GDM1 (cell line): ENCODE measurements at regions not wholly inside any gene's neighbourhood (a gene's known extent, or its start where the extent isn't known, plus 50 kb on each side); places are given as distances from the start of the nearest gene placed in this dataset.

Source experiments
- DNase-seq: peaks from one replicate; lab custom pipeline; 2025; lab: John Stamatoyannopoulos, UW

DNA sequence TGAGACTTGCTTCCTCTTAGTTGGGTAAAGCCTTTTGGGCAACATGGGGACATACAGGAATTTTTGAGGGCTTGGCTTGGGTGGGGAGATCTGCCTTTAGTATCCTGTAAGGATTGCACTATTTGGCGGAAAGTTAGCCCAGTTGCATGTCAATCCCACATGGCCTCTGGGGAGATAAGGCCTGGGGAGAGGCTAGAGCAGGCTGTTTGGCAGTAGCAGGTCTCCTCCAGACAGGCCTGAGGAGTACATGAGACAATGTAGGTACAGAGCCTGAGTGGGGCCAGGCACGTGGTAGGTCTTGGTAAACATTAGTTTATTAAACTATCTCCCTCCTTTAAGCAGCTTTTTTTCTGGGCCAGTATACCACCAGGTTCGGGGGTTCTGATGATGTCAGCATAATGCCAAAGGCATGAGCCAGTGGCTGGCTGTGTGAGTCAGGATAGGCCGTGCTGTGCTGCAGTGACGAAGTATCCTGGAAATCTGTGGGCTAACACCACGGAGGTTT, 147.9 kb downstream of the VEGFA start:
- DNase-seq: no peak

DNA sequence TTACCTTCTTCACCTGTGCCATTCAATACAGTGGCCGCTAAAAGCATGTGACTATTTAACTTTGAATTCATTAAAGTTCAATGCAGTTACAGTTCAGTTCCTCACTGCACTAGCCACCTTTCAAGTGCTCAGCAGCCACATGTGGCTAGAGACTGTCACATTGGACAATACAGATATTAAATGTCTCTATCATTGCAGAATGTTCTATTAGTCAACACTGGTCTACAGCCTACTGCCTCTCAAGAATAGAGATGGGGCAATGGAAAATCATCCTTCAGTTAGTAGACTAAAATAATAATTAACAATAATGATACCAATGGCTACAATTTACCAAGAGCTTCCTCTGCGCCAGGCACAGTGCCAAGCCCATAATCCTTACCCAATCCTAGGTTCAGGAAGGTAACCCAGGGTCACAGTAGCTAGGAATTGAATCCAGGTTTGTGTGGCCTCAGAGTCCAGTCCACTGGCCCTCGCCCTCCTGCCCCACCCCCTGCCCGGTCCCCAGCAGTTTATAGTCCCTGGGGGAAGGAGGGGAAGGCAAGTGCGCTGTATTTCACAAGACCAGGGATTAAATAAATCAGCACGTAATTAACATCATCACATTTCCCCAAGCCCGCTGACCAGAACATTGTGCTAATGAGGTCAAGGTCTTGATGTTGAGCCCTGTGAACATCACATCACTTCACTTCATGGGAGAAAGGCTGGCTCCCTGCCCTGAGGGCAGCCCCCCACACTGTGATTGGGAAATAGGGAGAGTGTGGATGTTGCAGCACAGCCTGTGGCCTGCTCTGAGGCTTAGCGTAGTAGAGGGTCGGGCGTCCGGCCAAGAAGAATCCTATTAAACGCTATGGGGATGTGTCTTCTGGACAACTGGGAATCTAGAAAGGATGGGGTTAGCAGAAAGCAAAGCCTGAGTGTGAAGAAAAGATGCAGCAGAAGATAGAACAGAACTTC, 147.2 kb downstream of the VEGFA start:
- DNase-seq: no peak

DNA sequence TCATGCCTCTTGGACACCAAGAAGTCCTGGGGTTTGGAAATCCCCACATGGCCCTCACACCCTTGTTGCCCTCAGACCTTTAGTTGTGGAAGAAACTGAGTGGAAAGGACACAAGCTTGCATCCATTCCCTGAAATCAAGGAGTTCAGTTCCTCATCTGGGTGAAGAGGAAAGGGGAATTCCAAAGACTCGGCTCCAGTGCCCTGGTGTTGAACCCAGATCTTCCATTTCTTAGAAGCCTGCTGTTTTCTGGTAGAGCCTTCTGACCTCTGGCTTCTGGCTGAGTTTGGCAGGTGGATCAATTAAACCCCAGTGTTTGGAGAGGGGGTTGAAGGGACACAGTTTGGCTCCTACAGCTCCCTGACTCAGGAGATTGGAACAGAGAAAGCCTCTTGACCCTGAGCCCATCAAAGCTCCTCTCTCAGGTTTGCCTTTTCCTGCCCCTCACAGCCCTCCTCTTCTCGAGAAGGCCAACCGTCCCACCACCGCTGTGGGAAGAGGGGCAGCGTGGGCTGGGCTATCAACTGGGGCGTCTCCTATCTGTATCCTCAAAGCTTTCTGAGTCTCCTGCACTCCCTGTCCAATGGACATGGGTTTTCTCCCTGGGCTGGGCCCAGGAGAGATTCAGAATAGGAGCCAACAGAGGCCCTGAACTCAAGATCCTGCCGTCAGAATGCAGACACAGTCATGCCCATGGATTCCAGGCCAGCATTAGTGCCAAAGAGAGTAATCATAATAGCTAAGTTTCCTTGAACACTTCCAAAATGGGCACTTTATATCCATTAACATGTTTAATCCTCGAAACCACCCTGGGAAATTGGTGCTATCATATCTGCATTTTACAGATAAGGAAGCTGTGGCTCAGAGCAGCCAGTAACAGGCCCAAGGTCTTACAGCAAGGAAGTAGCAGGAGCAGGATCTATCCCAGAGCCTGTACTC, 146.2 kb downstream of the VEGFA start:
- DNase-seq: no peak

DNA sequence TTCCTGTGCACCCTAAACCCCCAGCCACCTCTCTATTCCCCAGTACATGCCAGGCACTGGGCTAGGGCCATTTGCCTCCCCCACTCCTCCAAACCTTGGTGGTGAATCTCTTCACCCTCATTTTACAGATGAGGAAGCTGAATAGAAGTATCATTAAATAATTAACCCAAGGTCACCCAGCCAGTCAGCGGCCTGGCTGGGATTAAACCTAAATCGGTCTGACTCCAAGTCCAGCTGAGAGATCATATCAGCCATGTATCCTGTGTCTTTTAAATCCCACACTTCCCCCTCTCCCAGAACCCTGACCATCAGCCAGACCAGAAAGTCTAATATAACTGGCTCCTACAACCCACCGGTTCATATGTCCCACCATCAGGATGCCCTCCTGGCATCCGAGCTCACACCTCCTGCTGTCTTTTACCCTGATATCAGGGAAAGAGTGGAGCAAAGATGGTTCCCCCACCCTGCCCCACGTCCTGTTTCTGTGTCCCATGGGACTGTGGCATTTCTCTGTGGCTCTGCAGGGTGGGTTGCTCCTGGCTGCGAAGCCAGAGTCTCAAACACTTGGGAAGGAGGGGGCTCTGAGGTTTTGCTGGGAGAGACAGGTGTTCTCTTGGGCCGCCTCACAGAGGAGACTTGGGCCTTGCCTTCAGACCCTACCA, 145.3 kb downstream of the VEGFA start:
- no peak for DNase-seq

DNA sequence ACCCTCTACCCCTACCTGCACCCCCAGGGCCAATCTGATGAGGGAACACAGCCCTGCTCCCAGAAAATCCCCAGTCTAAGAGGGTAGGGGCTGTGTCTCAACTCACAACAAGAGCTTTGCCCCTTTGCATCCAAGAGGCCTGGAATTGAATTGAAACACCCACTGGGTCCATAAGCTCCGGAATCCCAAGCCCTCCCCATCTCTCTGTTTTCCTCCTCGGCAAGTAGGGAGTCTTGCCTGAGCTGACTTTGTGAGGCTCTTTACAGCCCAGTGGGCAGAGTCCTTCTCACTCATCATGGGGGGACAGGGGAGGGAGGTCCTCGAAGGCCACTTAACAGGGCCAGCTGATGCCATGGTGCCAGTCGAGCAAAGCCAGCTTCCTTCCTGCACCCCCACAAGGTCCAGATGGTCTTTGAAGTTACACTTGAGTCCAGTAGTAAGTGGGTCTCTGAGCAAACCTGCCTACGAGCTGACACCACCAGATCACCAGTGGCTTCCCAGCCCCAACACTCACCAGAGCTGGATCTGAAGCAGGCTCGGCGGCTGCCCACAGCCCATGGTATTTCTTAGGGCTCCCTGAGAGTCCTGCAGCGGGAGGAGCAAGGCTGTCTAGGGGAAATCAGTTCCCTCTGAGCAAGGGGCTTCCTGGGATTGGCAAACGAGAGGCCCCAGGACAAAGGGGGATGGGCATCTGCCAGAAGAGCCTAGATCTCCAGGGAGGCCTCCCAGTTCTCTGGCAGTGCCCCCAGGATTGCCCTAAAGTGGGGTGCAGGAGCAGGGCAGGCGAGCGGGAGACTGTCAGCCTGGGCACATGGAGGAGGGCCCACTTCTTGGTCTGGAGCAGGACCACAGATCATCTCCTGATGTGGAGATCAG, 144.5 kb downstream of the VEGFA start:
- no peak for DNase-seq

DNA sequence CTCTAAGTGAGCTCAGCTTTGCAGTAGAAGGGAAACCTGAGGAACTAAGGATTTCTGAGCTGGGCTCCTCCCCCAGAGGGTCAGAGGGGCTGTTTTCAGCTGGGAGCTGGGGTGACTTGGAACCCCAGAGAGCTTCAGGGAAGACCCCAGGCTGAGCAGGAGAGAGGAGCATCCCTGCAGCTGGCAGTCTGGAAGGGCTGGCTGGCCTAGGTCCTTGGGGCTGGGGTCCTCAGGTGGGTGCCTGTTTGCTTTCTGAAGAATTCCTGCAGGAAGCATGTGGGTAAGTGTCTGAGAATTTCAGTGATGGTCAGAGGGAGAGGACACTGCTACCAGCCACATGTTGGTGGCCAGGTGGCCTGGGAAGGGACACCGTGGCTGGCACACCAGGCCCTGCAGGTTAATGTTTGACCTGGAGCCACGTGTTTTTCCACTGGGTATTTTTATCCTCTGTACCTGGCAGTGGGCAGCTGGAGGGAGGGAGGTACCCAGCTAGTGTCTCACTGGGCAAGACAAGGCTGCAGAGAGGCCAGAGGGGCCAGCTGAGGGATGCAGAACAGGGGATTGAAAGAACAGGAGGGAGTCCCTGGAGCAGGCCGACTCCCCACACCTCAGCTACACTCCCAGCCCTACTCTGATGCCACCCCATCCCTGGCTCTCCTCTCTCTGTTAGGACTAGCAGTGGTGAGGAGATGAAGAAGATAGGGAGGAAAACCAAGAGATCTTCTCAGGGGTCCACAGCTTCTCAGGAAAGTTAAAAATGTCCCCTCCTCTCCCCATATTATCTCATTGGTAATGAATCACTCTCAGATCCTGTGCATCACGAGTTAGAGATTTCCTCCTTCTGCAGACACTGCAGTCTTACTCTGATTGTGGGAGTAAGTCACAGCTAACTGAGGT, 143.6 kb downstream of the VEGFA start:
- no peak for DNase-seq

DNA sequence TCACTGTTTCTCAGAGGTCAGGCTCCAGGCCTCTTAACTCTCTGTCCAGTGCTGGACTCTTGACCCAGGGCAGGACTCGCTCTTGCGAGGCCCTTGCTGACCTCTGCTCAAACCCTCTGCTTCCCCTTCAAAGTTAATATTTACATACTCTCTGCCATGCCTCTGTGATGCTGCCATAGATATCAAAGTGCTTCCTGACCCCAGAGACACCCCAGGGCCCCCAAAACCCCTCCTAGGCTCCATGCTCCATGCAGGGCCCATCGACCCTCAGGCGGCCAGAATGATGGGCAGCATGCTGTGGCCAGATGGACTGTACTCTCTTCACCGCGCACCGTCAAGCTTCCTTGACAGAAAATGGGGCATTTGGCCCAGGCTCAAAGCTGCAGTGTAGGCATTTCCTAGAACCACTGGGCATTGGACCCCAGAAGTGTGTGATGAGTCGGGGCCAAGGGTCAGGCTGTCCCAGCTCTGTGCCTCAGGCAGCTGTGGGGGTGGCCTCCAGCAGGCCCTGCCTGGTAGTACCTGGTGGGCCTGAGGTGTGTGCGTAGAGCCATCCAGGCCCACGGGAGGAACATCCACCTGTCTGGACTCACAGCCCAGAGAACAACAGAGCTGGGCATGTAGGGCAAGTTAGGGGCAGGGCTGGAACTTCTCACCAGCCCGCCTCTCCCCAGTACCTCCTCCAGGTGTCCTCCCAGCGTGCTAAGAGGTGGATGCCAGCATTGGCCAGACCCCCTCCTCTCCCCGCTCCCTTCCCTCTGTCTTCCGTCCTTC, 142.8 kb downstream of the VEGFA start:
- DNase-seq: no peak

DNA sequence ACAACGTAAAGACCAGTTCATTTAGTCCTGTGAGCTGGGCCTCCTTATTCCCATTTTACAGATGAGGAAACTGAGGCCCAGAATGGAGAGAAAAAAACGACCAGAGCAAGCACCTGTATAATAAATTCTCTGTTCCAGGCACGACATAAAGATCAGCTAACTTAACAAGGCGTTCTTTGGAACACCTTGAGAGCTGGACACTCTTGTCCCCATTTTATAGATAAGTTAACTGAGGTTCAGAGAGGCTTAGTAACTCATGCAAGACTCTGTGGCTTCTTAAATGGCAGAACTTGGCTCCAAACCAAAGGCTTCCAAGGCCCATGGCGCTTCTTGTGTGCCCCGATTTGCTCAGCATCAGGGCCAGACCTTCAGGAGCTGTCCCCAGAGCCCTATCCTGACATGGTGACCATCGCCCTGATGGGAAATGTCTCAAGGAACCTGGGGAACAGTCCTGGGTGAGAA, 142.1 kb downstream of the VEGFA start:
- DNase-seq: no peak

DNA sequence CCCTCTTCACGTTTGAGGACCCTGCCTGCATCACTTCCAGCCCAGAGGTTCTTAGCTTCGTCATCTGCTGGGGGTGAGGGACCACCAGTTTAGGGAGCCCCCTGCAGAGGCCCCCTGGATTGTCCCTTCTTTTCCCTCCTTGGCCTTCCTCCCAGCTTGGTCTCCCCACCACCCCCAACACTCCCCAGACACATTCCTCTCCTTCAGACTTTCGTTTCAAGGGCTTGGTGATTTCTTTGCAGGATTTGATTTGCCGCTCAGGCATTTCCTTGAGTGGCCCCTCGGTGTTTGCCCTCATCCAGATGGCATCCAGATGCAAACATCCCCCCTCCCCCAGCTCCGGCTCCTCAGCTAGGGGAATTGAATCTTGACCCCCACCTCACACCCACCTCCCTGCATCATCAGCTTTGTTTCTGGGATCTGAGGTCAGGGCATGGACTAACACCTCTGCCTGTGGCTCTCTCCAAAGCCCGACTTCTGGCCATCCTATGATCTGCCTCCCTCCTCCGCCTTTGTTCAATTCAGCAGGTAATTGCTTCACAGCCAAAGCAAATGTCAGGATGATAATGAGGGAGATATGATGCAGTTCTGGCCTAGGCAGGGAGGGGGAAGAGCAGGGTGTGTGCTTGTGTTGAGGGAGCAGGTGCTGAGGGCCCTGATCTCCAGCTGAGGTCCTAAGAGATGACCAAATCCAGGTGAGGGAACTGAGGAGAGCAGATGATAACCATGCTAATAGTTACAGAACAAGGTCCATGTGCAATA, 141.5 kb downstream of the VEGFA start:
- DNase-seq: no peak

DNA sequence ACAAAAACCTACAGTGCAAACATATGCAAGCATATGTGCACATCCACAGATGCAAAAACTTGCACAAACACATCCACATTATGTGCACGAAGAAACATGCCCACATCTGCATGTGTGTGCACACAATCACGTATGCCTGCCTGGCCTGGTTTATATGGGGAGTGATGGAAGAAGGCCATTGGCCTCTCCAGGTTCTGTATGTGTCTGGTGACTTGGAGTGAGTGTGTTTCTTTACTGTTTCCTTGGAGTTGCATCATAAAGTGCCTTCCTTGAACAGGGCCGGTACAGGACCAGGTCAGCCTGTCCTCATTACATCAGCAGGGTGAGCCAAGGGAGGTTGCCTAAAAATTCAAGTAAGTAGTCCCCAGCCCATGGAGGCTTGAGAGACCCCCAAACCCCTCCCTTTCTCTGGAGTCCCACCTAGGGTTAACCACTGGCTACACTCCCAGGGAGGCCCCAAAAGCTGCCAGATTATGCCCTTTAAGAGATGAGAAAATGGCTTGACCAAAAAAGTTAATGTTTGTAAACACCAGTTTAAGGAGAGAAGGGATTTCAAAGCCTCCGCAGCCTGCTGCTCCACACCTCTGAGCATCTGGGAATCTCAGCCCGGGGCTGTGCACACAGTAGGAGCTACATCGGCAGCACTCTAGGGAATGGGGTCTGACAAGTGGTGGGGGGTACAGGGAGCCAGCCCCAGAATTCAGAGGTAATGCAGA, 140.8 kb downstream of the VEGFA start:
- DNase-seq: no peak

DNA sequence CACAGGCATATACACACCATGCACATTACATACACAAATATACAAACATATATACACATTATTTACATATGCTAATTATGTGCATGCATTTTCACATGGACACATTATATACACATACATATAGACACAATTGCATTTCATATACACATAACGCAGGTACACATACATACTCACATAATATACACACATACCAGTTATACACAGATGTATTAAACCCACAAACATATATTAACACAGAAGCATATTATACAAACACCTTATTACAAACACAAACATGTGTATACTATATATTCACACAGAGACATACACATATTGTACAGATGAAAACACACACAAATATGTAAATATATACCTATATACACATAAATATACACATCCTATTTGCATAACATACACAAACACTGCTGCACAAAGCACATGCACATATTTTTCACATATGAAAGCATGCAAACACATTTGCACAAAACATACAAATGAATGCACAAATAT, 140.2 kb downstream of the VEGFA start:
- DNase-seq: no peak

DNA sequence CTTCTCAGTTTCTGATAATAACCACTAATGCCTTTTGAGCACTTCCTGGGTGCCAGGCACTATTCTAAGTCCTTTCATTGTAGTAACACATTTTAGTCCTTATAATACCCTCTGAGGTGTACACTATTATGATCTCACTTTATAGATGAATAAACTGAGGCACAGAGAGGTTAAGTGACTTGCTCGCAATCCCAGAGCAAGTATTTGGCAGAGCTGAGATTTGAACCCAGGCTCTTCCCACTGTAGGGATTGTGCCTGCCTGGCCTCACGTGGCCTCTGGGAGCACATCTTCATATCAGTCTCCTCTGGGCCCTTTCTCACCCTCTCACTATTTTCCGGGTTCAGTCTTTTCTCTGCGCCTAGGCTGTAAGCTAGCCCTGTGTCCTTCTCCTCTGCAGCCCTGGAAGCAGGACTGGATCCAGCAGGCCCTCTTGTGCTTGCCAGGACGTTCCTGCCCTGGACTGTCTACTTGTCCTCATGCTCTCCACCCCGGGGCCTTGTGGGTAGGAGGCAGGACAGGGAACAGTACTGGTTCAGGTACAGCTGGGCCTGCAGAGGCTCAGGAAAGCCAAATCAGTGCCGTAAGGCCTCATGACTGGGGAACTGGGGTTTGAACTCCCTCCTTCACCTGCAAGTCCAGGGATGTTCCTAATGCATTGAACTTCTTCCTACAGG, 139.6 kb downstream of the VEGFA start:
- DNase-seq: no peak

DNA sequence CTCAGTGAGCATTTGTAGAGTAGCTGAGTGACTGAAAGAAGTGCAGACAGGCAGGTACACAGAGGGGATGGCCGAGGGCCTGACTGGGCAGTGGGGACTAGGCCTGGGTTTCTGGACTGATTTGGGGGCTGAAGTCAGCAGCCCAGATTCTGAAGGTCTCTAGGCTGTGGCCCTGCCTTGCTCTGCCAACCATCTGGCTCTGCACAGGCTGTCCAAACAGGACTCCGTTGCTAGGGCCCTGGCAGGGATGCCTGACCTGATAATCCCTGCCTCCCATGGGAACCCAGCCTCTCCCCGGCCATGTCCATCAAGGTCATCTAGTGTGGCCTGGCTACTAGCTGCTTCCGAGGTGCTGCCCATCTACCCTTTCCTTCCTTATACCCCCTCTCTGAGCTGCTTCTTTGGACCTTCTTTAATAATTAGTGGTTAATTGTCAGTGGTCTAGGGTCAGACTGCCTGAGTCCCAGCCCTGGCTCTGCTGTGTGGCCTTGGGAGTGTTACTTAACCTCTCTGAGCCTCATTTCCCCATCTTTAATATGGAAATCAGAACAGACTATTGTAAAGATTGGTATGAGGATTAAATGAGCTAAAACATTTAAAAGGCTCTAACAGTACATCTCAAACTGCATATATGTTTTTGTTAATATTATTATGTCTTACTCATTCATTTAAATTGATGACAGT, 137.9 kb downstream of the VEGFA start:
- DNase-seq: no peak

DNA sequence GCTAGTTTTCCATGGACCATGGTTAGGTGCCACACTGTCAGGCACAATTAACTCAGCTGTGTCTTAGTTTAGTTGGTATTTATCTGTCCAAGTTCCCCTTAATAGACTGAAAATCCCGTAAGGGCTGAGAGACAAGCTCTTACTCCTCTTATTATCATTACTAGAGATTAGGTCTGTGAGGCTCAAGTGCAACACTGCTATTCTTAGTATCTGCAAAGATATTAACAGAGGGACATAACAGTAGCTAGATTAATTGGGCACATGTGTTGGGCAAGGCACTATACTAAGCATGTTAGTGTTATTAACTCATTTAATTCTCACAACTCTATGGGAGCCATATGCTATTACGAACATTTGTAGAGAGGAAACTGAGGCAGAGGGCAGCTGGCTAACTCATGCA, 137.3 kb downstream of the VEGFA start:
- DNase-seq: no peak

DNA sequence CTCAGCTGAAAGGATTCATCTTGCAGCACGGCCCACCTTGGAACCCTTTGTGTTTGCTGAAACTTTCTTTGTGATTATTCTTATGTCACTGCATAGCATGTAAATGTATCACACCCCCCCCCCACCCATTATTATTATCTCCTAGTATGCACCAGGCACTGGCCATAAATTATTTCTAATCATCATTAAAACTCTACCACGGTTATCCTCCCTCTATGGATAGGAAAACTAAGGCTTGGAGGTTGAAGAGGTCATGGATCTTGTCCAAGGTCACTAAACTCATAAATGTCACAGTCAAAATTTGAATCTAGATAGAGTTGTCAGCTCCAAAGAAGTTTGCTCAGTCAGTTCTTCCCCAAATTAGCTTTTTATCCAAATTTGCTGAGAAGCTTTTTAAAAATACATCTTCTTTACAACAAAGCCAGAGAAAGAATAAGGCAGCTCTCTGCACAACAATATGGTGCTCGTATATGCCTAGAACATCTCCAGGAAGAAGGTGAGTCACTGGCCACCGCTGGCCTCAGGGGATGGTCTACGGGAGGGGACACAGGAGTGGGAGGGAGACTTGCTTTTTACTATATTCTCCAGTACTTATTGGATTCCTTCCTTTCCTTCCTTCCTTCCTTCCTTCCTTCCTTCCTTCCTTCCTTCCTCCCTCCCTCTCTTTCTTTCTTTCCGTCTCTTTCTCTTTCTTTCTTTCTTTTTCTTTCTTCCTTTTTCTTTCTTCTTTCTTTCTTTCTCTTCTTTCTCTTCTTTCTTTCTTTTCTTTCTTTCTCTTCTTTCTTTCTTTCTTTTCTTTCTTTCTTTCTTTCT, 134.5 kb downstream of the VEGFA start:
- DNase-seq: no peak
